ENCODE measurements at regions not wholly inside any gene's neighbourhood (a gene's known extent, or its start where the extent isn't known, plus 50 kb on each side); places are given as distances from the start of the nearest gene placed in this dataset.

DNA sequence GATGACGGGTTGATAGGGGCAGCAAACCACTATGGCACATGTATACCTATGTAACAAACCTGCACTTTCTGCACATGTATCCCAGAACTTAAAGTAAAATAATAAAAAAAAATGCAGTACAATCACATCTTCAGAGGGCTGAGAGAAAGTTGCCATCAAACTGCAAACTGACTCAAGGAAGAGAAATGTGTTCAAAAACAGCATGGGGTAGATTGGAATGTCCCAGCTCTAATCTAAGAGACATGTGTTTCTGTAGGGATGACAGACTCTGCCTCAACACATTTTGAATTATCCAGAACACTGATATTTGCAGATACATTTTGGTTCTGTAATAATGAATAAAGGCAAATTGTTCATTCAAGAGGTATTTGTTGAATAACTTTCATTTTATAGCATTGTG, 171.2 kb upstream of the RUNX1 start:
- Histone ChIP-seq H4K20me1 (ENCODE audit: control insufficient read depth, insufficient read depth, insufficient read length) (no peaks in the 10 kb centered on the region), H3K9ac (ENCODE audit: extremely low read depth, insufficient read length, low read length) (no peak overlapping the region), H2BK20ac (ENCODE audit: low read depth, low read length, poor library complexity, severe bottlenecking) (no peak overlapping the region), H3K27ac (ENCODE audit: insufficient read length, low read depth, low read length) (no peak overlapping the region), H3K56ac (ENCODE audit: insufficient read length, low read depth, low read length) (no peak overlapping the region), H3K18ac (ENCODE audit: insufficient read length, low read depth, low read length) (no peak overlapping the region), H4K8ac (replicated peaks; ENCODE audit: insufficient read length, low read depth, low read length) (no peak overlapping the region), H3K27me3 (ENCODE audit: insufficient read depth, low read length) (no peaks in the 10 kb centered on the region), H2BK120ac (ENCODE audit: low read depth, low read length, poor library complexity, severe bottlenecking) (no peak overlapping the region), H4K5ac (ENCODE audit: insufficient read length, low read depth, low read length) (no peak overlapping the region), H4K91ac (ENCODE audit: insufficient read length, low read depth, low read length) (no peak overlapping the region), H2AFZ (ENCODE audit: low read length) (no peak overlapping the region), H2AK5ac (ENCODE audit: insufficient read length, low read length) (no peak overlapping the region), H2BK15ac (ENCODE audit: low read depth, low read length) (no peak overlapping the region), H3K79me2 (ENCODE audit: insufficient read depth, low read length) (no peaks in the 10 kb centered on the region), H3K4me2 (ENCODE audit: insufficient read depth, insufficient read length, low read length) (no peak overlapping the region), H3K23ac (ENCODE audit: insufficient read length, low read depth, low read length) (no peak overlapping the region), H3T11ph (ENCODE audit: low read length) (no peak overlapping the region), H2BK12ac (ENCODE audit: insufficient read length, low read depth, low read length) (no peak overlapping the region), H3K9me3 (ENCODE audit: control insufficient read depth, low read depth, low read length) (no peaks in the 10 kb centered on the region), H3K14ac (ENCODE audit: insufficient read depth, low read length) (no peak overlapping the region), H2BK5ac (ENCODE audit: insufficient read length, low read length) (no peak overlapping the region), H3K4me1 (ENCODE audit: insufficient read depth, low read length) (peaks cover 2% of the 10 kb centered on the region; the same call in 1 of the 2 replicates), H3K4ac (ENCODE audit: low read depth, low read length) (no peak overlapping the region), H3K79me1 (ENCODE audit: insufficient read depth, low read depth, low read length, poor library complexity, severe bottlenecking) (no peaks in the 10 kb centered on the region), H3K23me2 (ENCODE audit: insufficient read length, low read depth, low read length, poor library complexity, severe bottlenecking) (no peaks in the 10 kb centered on the region)
- H3K36me3 Mint-ChIP-seq (ENCODE audit: insufficient read depth in 1 of 3, low read depth in 3 of 3): no peaks in the 10 kb centered on the region
- TF ChIP-seq, protein P1, sequence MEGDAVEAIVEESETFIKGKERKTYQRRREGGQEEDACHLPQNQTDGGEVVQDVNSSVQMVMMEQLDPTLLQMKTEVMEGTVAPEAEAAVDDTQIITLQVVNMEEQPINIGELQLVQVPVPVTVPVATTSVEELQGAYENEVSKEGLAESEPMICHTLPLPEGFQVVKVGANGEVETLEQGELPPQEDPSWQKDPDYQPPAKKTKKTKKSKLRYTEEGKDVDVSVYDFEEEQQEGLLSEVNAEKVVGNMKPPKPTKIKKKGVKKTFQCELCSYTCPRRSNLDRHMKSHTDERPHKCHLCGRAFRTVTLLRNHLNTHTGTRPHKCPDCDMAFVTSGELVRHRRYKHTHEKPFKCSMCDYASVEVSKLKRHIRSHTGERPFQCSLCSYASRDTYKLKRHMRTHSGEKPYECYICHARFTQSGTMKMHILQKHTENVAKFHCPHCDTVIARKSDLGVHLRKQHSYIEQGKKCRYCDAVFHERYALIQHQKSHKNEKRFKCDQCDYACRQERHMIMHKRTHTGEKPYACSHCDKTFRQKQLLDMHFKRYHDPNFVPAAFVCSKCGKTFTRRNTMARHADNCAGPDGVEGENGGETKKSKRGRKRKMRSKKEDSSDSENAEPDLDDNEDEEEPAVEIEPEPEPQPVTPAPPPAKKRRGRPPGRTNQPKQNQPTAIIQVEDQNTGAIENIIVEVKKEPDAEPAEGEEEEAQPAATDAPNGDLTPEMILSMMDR (conservative IDR thresholded peaks at IDR 0.05): no peak
- no peaks in the 10 kb centered on the region for H3K9me3 Mint-ChIP-seq
- H3K27me3 Mint-ChIP-seq (ENCODE audit: low read depth): no peaks in the 10 kb centered on the region
- H3K27ac Mint-ChIP-seq: no peak overlapping the region
- no peak for DNase-seq
- H3K4me3 Mint-ChIP-seq: no peak overlapping the region
- WGBS (ENCODE audit: extremely low coverage, insufficient read length, low lambda C conversion rate): no CpG with 5 or more reads among the region's 1 CpG
- H3K4me1 Mint-ChIP-seq: peaks cover 3 to 5% of the 10 kb centered on the region in 2 experiments

Data from H9 (cell line).